Pancreas (tissue), 10 donors: ENCODE measurements at regions not wholly inside any gene's neighbourhood (a gene's known extent, or its start where the extent isn't known, plus 50 kb on each side); places are given as distances from the start of the nearest gene placed in this dataset.

ENCODE experiments used
- ATAC-seq, 4 donors: fragments of 200-7000 bp; cut with Tn5 transposase; one replicate each; pipeline versions ENCODE4 v1.8.0 to v1.9.1; 2020; ENCODE audit warnings: mild to moderate bottlenecking in 4 of 4, moderate library complexity in 4 of 4
- DNase-seq, 6 donors: peaks; one replicate each; pipeline ENCODE4 v3.0.0-alpha.2; 2020
- FAIRE-seq: peaks from 2 replicates; lab custom pipeline; 2012; peaks lifted over from hg19 to GRCh38; lab: Jason Lieb, UNC
- H3K27ac ChIP-seq, 4 donors: fragments of 200-600 bp; sonication (generic); 1 replicate in 3 of 4; 2 replicates in 1 of 4; pipeline versions ENCODE4 v1.5.0 to v1.8.0; 2020
- H3K27me3 ChIP-seq, 4 donors: fragments of 200-600 bp; one replicate each; pipeline ENCODE4 v1.8.0; 2021
- H3K36me3 ChIP-seq, 3 donors: fragments of 200-600 bp; sonication (generic) in 1 of 3; one replicate each; pipeline versions ENCODE4 v1.5.0 to v1.8.0; 2020 to 2021
- H3K4me1 ChIP-seq, 3 donors: fragments of 200-600 bp; one replicate each; pipeline ENCODE4 v1.8.0; 2021
- H3K4me3 ChIP-seq, 4 donors: fragments of 200-600 bp; sonication (generic) in 2 of 4; one replicate each; pipeline versions ENCODE4 v1.5.0 to v1.8.0; 2020 to 2021
- H3K9me3 ChIP-seq, 4 donors: fragments of 200-600 bp; one replicate each; pipeline ENCODE4 v1.8.0; 2021
- CTCF ChIP-seq, 4 donors: fragments of 200-600 bp; sonication (generic) in 3 of 4; IDR thresholded peaks; one replicate each; pipeline versions ENCODE4 v1.5.0 to v1.8.0; 2021; ENCODE audit warnings: antibody characterized with exemption in 4 of 4
- WGBS, 2 donors: extraction: QIAGEN DNeasy Blood & Tissue Kit; methylation state at CpG; one replicate each; pipeline ENCODE4 v1.1.7; 2013; 5-methylcytosine and 5-hydroxymethylcytosine counted together
- intact Hi-C, 3 donors: fragments of 100-400 bp; cut with DNase I; formaldehyde crosslinking; loops; one replicate each; pipeline versions ENCODE4 v1.11.1 to v1.14.2; 2022
- donor health status: healthy with polysubstance abuse.
- donor health status: DM: no; HTN: no; CAD: no; lungs with moderate emphysema.
- donor health status: DM: no; HTN: no; CAD: no.
- donor health status: control.
- donor health status: control.
- donor health status: Bipolar disorder and iron deficiency.
- donor health status: DM: yes; HTN: yes; CAD: no.
- donor health status: DM: no; HTN: no; CAD: no.
- donor health status: DM: no; HTN: no; CAD: no.
- donor health status: DM: yes; HTN: yes; CAD: no.

GRCh38 chr17:72425133-72425793, 304.4 kb downstream of the SOX9 start:
- DNase-seq = no peak
- Histone ChIP-seq H3K36me3 (no peaks in the 10 kb centered on the region), H3K4me3 (no peak overlapping the region), H3K4me1 (peaks cover 23 to 47% (median 25%) of the 10 kb centered on the region in 3 donors), H3K9me3 (no peaks in the 10 kb centered on the region), H3K27ac (peak overlapping the region in 1 of 4 donors; percentile 23), H3K27me3 (no peaks in the 10 kb centered on the region)
- no peak for ATAC-seq
- 84 to 85% methylated on average over 7 of the region's 7 CpGs for WGBS, 2 donors
- intact Hi-C loops = loop anchor here in 1 of 3 donors (10.0 kb wide), 2 partner anchors 90 to 300 kb away; partner anchors contain the start of gene SOX9
- no peak for TF ChIP-seq CTCF (IDR thresholded peaks at IDR 0.05)
- no peak for FAIRE-seq

GRCh38 chr17:72425794-72426168, 305.0 kb downstream of the SOX9 start:
- Histone ChIP-seq H3K36me3 (no peaks in the 10 kb centered on the region), H3K27me3 (no peaks in the 10 kb centered on the region), H3K9me3 (no peaks in the 10 kb centered on the region), H3K4me1 (peaks cover 17 to 42% (median 22%) of the 10 kb centered on the region in 3 donors), H3K4me3 (no peak overlapping the region), H3K27ac (peak overlapping the region in 2 of 4 donors; percentile 23 to 30)
- DNase-seq (no peak), ATAC-seq (no peak), FAIRE-seq (no peak)
- 73 to 77% methylated on average over 5 of the region's 5 CpGs for WGBS, 2 donors
- intact Hi-C loops = loop anchor here in 1 of 3 donors (10.0 kb wide), 2 partner anchors 89 to 301 kb away; partner anchors contain the start of gene SOX9
- TF ChIP-seq CTCF (IDR thresholded peaks at IDR 0.05) = no peak

GRCh38 chr17:72426321-72426720, 305.5 kb downstream of the SOX9 start:
- ATAC-seq (no peak), DNase-seq (no peak), FAIRE-seq (no peak)
- no peak overlapping the region for H3K4me3 ChIP-seq
- no peaks in the 10 kb centered on the region for H3K36me3 ChIP-seq
- 75 to 84% methylated on average over 4 of the region's 4 CpGs for WGBS, 2 donors
- intact Hi-C loops = loop anchor here in 1 of 3 donors (10.0 kb wide), 2 partner anchors 88 to 302 kb away; partner anchors contain the start of gene SOX9
- H3K27ac ChIP-seq = peak overlapping the region in 2 of 4 donors; percentile 23 to 39
- no peaks in the 10 kb centered on the region for H3K9me3 ChIP-seq
- no peaks in the 10 kb centered on the region for H3K27me3 ChIP-seq
- peaks cover 14 to 39% (median 19%) of the 10 kb centered on the region in 3 donors for H3K4me1 ChIP-seq
- TF ChIP-seq CTCF (IDR thresholded peaks at IDR 0.05) = no peak

- ATAC-seq (peak; percentile 24 to 47 (median 34)), DNase-seq (peak in 3 of 6 donors; percentile 35 to 71 (median 45)), FAIRE-seq (no peak)
- H3K9me3 ChIP-seq = no peaks in the 10 kb centered on the region
- H3K36me3 ChIP-seq = no peaks in the 10 kb centered on the region
- peak overlapping the region in 2 of 4 donors; percentile 39 to 47 for H3K27ac ChIP-seq
- no peak overlapping the region for H3K4me3 ChIP-seq
- TF ChIP-seq CTCF (IDR thresholded peaks at IDR 0.05) = no peak
- 36 to 43% methylated on average over 7 of the region's 7 CpGs for WGBS, 2 donors
- no peaks in the 10 kb centered on the region for H3K27me3 ChIP-seq
- intact Hi-C loops = loop anchor here in 1 of 3 donors (10.0 kb wide), 2 partner anchors 88 to 302 kb away; partner anchors contain the start of gene SOX9
- peaks cover 6 to 33% (median 11%) of the 10 kb centered on the region in 3 donors for H3K4me1 ChIP-seq
Measured at GRCh38 chr17:72426948-72427760, 306.3 kb downstream of the SOX9 start.
